ENCODE measurements at regions not wholly inside any gene's neighbourhood (a gene's known extent, or its start where the extent isn't known, plus 50 kb on each side); places are given as distances from the start of the nearest gene placed in this dataset.

DNA sequence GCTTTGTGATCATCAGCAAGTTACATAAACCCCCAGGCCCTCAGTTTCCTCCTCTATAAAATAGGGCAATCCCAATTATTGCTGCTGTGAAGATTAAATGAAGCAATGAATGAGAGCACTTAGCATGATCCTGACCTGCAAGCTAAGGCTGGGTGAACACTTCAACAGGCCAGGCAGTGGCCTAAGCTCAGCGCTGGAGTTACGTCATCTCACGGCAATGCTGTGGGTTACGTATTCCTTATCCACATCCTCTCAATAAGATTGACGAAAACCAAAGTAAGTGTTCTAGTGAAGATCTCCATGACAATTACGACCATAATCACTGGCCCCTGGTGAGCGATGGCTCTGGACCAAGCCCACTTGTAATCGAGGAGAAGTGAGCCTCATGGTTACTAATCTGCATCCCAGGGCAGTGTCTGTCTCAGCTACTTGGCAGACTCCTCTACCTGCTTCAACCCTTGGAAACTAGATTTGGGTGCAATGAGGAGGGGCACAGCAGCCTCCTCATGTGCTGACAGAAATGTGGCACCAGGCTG lies 274.1 kb upstream of the ARID1B start:
- CTCF ChIA-PET: no interaction called here
- POLR2A ChIA-PET: no interaction called here
- DNase-seq (ENCODE audit: low read depth, low spot score): no peak
- TF ChIP-seq, protein P1, sequence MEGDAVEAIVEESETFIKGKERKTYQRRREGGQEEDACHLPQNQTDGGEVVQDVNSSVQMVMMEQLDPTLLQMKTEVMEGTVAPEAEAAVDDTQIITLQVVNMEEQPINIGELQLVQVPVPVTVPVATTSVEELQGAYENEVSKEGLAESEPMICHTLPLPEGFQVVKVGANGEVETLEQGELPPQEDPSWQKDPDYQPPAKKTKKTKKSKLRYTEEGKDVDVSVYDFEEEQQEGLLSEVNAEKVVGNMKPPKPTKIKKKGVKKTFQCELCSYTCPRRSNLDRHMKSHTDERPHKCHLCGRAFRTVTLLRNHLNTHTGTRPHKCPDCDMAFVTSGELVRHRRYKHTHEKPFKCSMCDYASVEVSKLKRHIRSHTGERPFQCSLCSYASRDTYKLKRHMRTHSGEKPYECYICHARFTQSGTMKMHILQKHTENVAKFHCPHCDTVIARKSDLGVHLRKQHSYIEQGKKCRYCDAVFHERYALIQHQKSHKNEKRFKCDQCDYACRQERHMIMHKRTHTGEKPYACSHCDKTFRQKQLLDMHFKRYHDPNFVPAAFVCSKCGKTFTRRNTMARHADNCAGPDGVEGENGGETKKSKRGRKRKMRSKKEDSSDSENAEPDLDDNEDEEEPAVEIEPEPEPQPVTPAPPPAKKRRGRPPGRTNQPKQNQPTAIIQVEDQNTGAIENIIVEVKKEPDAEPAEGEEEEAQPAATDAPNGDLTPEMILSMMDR (IDR thresholded peaks at IDR 0.05; ENCODE audit: insufficient read depth, low read length, missing control alignments): no peak
- H3K4me3 ChIP-seq (ENCODE audit: low read depth, low read length): no peak overlapping the region

DNA sequence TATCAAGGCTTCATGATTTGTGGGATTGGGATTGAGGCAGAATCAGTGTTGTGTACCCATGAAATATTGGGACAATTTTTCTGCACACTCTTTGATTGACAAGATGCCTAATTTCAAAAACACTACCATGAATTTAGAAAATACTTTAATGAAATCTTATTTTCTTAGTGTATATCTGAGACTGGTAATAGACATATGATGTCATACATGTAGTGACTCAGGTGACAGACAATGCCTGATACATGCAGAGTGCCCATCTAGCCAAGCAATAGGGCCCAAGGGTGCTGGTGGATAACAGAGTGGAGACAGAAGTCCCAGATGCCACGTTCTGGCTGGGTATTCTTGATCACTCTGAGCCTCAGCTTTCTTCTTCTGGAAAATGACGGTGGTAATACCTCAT lies 279.6 kb upstream of the ARID1B start:
- no peak overlapping the region for H3K4me3 ChIP-seq (ENCODE audit: low read depth, low read length)
- no peak for DNase-seq (ENCODE audit: low read depth, low spot score)
- CTCF ChIA-PET: no interaction called here
- TF ChIP-seq, protein P1 (IDR thresholded peaks at IDR 0.05; ENCODE audit: insufficient read depth, low read length, missing control alignments): no peak
- POLR2A ChIA-PET: no interaction called here

DNA sequence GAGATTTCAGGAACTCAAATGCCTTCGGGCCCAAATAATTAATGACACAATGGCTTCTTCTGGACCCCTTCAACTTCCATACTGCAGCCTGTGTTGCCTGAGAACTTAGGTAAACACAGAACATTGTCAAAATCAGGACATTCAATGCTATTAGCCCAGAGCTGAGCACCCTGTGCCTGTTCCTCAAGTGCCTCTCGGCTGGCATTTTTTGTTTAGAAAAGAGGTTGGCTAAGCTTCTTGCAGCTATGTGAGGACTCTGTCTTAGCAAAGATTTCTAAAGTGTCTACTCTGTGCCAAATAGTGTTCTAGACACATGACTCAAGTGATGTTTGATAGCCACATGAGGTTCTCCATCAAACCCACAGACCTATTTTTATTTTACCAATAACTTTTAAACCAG lies 289.3 kb upstream of the ARID1B start:
- TF ChIP-seq, protein P1 (IDR thresholded peaks at IDR 0.05; ENCODE audit: insufficient read depth, low read length, missing control alignments): no peak
- H3K4me3 ChIP-seq (ENCODE audit: low read depth, low read length): no peak overlapping the region
- ChIA-PET POLR2A (no interaction called here), CTCF (no interaction called here)
- no peak for DNase-seq (ENCODE audit: low read depth, low spot score)

DNA sequence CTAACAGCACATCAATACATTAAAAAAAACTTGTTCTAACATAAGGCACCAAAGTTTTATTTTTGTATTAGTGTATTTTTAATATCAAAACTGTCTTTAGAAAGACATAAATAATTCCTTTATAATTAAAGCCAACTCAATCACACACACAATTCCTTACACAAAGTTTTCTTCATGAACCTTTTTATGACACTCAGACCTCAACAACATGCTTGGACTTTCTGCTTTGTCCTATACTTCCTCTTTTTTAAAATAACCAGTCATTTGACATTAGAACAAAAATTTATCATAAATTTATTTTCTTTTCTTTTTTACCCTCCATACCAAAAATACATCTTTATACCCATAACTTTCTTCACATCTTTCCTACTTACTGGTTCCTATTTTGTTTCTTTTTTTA lies 292.0 kb upstream of the ARID1B start:
- ChIA-PET POLR2A (no interaction called here), CTCF (no interaction called here)
- TF ChIP-seq, protein P1 (IDR thresholded peaks at IDR 0.05; ENCODE audit: insufficient read depth, low read length, missing control alignments): no peak
- no peak for DNase-seq (ENCODE audit: low read depth, low spot score)
- H3K4me3 ChIP-seq (ENCODE audit: low read depth, low read length): no peak overlapping the region

DNA sequence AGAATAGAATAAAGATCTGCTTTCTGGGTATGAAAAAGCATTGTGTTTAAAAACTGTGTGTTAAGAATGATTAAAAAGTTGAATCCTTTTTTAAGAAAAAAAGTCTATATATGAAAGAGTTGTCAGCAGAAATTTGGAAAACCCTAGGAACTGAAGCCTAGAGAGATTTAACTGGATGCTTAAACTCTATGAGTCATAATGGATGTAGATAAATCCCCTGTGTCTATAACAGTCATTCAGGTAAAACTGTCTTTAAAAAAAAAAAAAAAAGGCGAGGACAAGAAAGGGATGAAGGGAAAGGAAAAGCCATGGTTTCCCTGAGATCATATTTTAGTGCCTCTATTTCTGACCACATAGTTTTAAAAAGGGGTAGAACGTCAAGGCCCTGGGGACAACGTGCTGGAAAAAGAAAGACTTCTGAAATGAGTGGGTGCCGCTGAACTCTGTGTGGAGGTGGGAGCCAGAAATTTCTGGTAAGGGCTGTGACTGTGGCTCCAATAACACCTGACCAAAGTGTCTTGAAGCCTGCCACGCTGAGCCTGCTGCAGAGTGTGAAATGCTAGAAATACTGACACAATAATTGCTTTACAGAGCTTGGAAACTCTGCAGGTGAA lies 302.6 kb upstream of the ARID1B start:
- ChIA-PET CTCF (no interaction called here), POLR2A (no interaction called here)
- H3K4me3 ChIP-seq (ENCODE audit: low read depth, low read length): no peak overlapping the region
- TF ChIP-seq, protein P1 (IDR thresholded peaks at IDR 0.05; ENCODE audit: insufficient read depth, low read length, missing control alignments): no peak
- no peak for DNase-seq (ENCODE audit: low read depth, low spot score)

DNA sequence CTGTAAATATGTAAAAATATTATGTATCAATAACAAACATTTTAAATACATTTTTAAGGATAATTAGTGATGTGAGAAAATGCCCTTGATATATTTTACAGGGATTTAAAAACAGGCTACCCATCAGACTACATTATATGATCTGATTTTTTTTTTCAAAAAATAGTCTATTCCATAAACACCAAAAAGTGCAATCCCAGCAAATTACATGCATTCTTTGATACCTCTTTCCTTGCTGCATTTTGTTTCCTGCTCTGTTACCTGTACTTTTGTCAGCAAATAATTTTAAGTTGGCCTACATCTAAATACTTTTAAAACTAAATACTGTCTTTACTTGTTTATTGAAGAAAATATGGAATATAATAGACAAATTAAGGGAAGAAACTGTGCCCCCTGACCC lies 306.2 kb upstream of the ARID1B start:
- ChIA-PET CTCF (no interaction called here), POLR2A (no interaction called here)
- H3K4me3 ChIP-seq (ENCODE audit: low read depth, low read length): no peak overlapping the region
- no peak for DNase-seq (ENCODE audit: low read depth, low spot score)
- TF ChIP-seq, protein P1 (IDR thresholded peaks at IDR 0.05; ENCODE audit: insufficient read depth, low read length, missing control alignments): no peak
